PFSK-1 (cell line): ENCODE measurements at regions not wholly inside any gene's neighbourhood (a gene's known extent, or its start where the extent isn't known, plus 50 kb on each side); places are given as distances from the start of the nearest gene placed in this dataset.

Experiments
- FOXP2 ChIP-seq: optimal IDR thresholded peaks from 2 replicates; pipeline ENCODE3; 2011; ENCODE audit warnings: borderline replicate concordance, control low read depth, inconsistent platforms; ENCODE audit not compliant: insufficient read depth; ENCODE audit errors: extremely low read length, extremely low read depth
- POLR2AphosphoS5 ChIP-seq: IDR thresholded peaks from 2 replicates; pipeline ENCODE4 v1.6.1; 2012; ENCODE audit warnings: low read depth, mild to moderate bottlenecking, control low read depth, low read length, moderate library complexity
- SIN3A ChIP-seq: IDR thresholded peaks from 2 replicates; pipeline ENCODE4 v1.6.1; 2012; ENCODE audit warnings: mild to moderate bottlenecking, low read length, moderate library complexity, borderline replicate concordance; ENCODE audit not compliant: insufficient read depth

GRCh38 chr20:58568483-58569240 is 53.5 kb upstream of the APCDD1L start:
- TF ChIP-seq SIN3A (no peak), POLR2AphosphoS5 (no peak), FOXP2 (no peak)
